CD1c-positive myeloid dendritic cell (primary cell): ENCODE measurements at regions not wholly inside any gene's neighbourhood (a gene's known extent, or its start where the extent isn't known, plus 50 kb on each side); places are given as distances from the start of the nearest gene placed in this dataset.
"Not testable (repeated sequence)": the region's sequence is repeated elsewhere in the genome, so short reads cannot be mapped to it uniquely, and the experiment has no call there.

ENCODE experiments used
- DNase-seq: peaks from one replicate; pipeline ENCODE4 v3.0.0-alpha.2; 2016; ENCODE audit errors: extremely low spot score

DNA sequence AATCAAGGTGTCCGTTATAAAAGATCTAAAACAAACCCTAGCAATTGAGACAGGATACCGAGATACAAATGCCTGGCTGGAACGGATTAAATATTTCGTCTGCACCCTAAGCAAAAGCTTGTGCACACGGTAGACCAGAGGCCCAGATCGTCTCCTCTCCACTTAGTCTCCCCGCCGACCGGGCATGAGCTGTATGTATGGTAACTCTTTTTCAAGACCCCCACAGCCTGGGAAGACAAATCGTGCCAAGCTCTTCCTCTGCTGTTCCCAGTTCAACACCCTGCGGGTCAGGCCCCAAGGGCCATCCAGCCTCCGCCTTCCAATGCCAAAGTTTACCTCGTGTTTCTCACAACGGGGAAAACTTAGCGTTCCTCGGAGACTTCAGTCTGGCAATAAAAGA is 285.7 kb upstream of the GALNT17 start:
- DNase-seq, result no peak

DNA sequence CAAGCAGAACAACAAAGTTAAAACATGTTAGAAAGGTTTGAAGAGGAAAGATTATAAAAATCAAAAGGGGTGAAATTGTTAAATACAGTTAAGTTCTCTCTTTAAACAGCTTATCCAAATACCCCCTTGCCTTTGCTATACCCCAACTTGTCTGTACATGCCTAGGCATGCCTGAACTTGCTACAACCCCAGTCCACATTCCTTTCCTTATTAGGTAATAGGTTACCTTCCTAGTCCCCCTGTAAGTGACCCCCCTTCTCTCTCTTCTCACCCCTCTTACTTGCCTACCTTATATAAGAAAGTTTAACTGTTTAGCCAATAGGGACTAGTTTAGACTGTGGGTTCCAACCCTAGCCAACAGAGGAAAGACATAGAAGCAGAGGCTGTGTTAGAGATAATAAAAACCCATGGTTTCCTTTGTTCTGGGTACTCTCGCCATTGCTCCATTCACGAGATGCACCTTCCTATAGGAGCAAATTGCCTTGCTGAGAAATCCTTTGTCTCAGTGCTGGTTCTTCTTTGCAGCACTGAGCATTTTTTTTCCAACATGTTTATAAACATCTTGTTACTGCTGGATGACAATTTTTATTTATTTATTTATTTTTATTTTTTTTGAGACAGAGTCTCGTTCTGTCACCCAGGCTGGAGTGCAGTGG is 282.2 kb upstream of the GALNT17 start:
- DNase-seq, result no peak

GRCh38 chr7:70855373-70855772 is 276.6 kb upstream of the GALNT17 start:
- no peak for DNase-seq

GRCh38 chr7:70856901-70857630 is 274.9 kb upstream of the GALNT17 start:
- peak; percentile 45 for DNase-seq

GRCh38 chr7:70857793-70858545 is 274.0 kb upstream of the GALNT17 start:
- no peak for DNase-seq

- DNase-seq, result no peak
Observed at GRCh38 chr7:70867513-70867912, 264.4 kb upstream of the GALNT17 start.

DNA sequence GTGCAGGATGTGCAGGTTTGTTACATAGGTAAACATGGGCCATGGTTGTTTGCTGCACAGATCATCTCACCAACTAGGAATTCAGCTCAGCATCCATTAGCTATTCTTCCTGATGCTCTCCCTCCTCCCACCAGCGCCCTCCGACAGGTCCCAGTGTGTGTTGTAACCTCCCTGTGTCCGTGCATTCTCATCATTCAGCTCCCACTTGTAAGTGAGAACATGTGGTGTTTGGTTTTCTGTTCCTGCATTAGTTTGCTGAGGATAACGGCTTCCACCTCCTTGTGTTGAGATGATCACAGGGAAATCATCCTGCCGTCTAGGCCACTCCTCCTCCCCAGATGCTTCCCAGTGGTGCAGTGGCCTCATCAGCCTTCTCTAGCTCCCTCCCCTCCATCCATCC is 261.6 kb upstream of the GALNT17 start:
- no peak for DNase-seq

- no peak for DNase-seq
Observed at GRCh38 chr7:70872188-70872587, 259.8 kb upstream of the GALNT17 start.

DNA sequence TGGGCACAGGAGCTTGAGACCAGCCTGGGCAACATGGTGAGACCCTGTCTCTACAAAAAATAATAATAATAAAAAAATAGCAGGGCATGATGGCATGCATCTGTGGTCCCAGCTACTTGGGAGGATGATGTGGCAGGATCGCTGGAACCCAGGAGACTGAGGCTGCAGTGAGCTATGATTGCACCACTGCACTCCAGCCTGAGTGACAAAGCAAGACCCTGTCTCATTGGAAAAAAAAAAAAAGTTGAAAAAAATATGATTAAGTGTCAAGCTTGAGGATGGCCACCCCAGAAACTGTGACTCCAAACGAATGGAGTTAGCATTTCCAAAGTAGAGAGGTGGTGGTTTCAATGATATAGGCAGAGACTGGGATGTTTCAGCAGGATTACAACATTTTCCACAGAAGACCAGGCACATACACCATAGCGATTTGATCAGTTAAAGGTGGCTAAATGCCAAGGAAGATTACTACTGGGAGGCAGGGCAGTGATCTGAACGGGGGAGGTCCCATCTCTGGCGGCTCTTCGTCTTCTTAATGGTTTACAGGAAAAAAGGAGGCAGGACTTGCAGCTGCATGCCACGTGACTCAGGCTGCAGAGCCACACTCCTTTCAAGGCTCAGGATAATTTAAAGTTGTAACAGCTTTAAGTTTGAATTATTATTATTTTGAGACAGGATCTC is 250.6 kb upstream of the GALNT17 start:
- DNase-seq, result no peak

DNA sequence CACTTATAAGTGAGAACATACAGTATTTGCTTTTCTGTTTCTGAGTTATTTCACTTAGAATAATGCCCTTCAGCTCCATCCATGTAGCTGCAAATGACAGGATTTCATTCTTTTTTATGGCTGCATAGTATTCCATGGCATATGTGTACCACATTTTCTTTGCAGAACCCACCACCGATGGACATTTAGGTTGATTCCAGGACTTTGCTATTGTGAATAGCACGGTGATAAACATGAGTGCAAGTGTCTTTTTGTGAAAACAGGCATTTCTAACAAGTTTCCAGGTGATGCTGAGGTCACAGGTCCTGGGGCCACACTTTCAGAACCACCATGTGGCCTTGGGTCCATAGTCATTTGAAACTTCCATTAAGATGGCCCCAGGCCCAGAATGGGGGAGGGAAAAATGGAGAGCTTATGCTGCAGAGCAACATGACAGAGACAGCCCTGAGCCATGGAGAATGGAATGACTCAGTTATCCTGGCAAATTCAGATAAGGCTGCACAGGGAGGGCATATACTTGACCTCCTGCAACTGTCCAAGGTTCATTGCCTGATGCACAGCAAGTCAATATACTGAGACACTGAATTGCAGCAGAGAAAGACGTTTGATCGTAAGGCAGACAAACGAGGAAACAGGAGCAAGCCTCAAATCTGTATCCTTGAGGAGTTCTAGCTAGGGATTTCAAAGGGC is 248.0 kb upstream of the GALNT17 start:
- no peak for DNase-seq

GRCh38 chr7:70884440-70884764 is 247.5 kb upstream of the GALNT17 start:
- DNase-seq, result no peak

- no peak for DNase-seq
Observed at GRCh38 chr7:70884809-70885208, 247.1 kb upstream of the GALNT17 start.

- DNase-seq, result no peak
Observed at GRCh38 chr7:70886547-70886946, 245.4 kb upstream of the GALNT17 start.

DNA sequence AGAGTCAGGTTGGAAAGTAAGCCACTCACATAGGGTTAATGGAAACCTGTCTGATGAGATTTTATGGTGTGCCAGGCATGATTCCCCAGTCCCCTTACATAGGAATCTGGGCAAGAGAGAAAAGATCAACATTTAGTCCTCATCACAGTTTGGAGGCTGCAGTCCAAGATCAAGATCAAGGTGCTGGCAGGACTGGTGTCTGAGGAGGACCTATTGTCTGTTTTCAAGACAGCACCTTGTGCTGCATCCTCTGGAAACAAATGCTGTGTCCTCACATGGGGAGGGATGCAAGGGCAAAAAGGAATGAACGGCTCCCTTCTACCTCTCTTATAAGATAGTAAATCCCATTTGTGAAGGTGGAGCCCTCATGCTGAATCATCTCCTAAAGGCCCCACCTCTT is 244.8 kb upstream of the GALNT17 start:
- no peak for DNase-seq

DNA sequence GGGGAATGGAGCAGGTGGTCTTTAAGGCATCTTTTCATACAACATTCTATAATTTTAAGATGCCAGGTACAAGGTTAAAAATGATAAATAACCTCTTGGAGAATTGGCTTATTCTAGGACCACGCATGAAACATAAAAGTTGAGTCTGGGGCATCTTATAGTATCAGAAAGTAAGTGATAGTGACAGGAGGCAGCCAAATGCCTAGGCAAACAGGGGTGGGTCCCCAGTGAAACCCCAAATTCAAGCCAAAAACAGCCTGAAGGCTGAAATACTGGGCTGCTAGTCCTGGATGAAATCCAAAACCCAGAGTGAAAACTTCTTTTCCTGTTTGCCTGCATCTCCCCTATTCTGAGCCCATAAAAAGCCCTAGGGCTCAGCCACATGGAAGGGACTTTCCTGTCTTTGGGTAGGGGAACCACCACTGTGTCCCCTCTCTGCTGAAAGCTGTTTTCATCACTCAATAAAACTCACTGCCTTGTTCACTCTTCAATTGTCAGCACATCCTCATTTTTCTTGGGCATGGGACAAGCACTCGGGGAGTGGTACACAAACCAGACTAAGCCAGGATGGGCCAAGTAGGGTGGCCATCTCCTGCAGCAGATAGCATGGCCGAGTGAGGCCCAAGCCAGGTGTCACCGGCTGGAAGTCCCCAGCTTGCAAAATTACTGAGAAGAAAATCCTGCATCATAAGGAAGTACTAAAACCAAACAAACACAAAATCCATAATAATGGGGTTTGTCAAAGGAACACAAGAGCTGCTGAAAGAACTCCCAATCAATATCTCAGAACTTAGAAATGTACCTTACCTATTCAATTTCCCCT is 241.6 kb upstream of the GALNT17 start:
- no peak for DNase-seq

- no peak for DNase-seq
Observed at GRCh38 chr7:70893422-70893821, 238.5 kb upstream of the GALNT17 start.

DNA sequence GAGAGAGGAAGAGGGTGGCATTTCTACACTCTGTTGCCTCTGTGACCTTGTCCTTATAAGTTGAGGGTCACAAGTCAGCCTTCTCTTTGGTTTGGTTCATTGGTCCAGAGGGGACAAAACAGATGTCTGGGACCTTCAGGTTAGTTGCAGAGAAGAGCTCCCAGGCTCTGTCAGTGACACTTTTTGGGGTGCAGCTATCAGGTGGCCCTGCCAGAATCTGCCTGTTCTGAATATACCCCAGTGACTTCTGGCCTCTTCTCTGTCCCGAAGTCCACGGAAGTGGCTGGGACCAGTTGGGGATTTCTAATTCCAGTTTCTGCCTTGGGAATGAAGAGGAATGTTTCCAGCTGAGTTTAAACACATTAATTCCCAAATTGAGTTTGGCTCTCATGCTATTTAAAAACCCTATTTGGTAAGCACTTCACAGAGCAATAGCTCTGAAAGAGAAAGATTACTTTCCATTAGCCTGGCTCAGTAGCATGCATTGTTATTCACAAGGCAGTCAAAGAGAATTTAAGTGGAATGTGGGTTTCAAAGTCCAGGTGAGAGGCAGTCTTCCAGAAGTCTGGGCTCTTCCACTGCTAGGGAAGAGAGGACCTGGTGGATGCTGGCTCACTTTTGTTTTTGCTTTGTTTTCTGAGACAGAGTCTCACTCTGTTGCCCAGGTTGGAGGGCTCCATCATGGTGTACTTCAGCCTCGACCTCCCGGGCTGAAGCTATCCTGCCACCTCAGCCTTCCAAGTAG is 237.8 kb upstream of the GALNT17 start:
- DNase-seq, result no peak

- no peak for DNase-seq
Observed at GRCh38 chr7:70894799-70895198, 237.1 kb upstream of the GALNT17 start.

DNA sequence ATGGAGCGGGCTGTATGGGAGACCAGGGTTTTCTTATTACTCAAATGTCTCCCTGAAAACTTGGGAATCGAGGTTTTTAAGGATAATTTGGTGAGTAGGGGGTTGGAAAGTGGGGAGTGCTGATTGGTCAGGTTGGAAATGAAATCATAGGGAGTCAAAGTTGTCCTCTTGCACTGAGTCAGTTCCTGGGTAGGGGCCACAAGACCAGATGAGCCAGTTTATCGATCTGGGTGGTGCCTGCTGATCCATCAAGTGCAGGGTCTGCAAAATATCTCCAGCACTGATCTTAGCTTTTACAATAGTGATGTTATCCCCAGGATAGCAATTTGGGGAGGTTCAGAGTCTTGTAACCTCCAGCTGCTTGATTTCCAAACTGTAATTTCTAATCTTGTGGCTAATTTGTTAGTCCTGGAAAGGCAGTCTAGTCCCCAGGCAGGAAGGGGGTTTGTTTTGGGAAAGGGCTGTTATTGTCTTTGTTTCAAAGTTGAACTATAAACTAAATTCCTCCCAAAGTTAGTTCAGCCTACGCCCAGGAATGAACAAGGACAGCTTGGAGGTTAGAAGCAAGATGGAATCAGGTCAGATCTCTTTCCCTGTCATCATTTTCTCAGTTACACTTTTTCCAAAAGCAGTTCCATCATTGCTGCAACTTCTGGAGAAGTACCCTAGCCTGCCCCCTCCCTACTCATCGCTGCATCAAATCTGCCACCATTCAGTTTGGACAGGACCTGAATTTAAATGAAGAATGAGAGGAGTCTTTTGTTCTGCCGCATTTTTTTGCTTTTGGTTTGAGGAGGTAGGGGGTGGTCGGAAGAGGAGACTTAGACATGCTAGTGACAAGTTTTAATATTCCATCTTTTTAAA is 236.4 kb upstream of the GALNT17 start:
- not testable (repeated sequence) for DNase-seq
